HepG2 (cell line): ENCODE measurements at regions not wholly inside any gene's neighbourhood (a gene's known extent, or its start where the extent isn't known, plus 50 kb on each side); places are given as distances from the start of the nearest gene placed in this dataset.
A peak's percentile ranks its signal among the peaks of the same experiment; 100 is the strongest.

Source experiments
- ATAC-seq: fragments of 200-7000 bp; cut with Tn5 transposase; 3 replicates; pipeline ENCODE4 v1.9.1; 2020; ENCODE audit warnings: mild to moderate bottlenecking, moderate library complexity
- BruUV-seq: library from RNA; stranded (reverse); fragments of 400-500 nt; replicated peaks from 2 replicates; lab custom pipeline; 2021; lab: Mats Ljungman, UMichigan
- CTCF ChIA-PET: fragments of 300-600 bp; formaldehyde crosslinking; extraction: SDS; loops from one replicate; lab custom pipeline; 2021; ENCODE audit warnings: low total read pairs, inconsistent platforms, low intra/inter-chr PET ratio; lab: Yijun Ruan, JAX
- POLR2A ChIA-PET: fragments of 350-600 bp; sonication (Branson Sonifier 250); formaldehyde crosslinking; loops from one replicate; lab custom pipeline; 2020; ENCODE audit warnings: antibody characterized with exemption, inconsistent platforms; lab: Yijun Ruan, JAX
- DNase-seq: peaks from one replicate; pipeline ENCODE4 v3.0.0-alpha.2; 2015; ENCODE audit warnings: low spot score
- FAIRE-seq: peaks from 3 replicates; lab custom pipeline; 2011; peaks lifted over from hg19 to GRCh38; lab: Jason Lieb, UNC
- H2AFZ ChIP-seq: one replicate; pipeline ENCODE4 v1.6.1; 2011; ENCODE audit warnings: low read length, inconsistent platforms
- H3K27ac ChIP-seq: fragments of 300-600 bp; 3 replicates; pipeline ENCODE4 v1.8.0; 2011; ENCODE audit warnings: mixed run types, mild to moderate bottlenecking, mixed read lengths, low read length, inconsistent platforms; ENCODE audit not compliant: insufficient read depth; ENCODE audit errors: extremely low read length
- H3K27me3 ChIP-seq, 2 experiments: fragments of 200-600 bp in 1 of 2; 2 replicates in 1 of 2; 3 replicates in 1 of 2; pipeline versions ENCODE4 v1.6.0 to v1.8.0; 2011; ENCODE audit warnings: low read length in 2 of 2, mild to moderate bottlenecking in 2 of 2, moderate library complexity in 2 of 2, inconsistent platforms in 1 of 2; ENCODE audit not compliant: insufficient read depth in 2 of 2, control insufficient read depth in 1 of 2
- H3K36me3 ChIP-seq, 2 experiments: fragments of 200-600 bp in 1 of 2; replicated peaks in 1 of 2; 2 replicates in 1 of 2; 3 replicates in 1 of 2; pipeline versions ENCODE4 v1.5.1 to v1.8.0; 2011; ENCODE audit warnings: low read length in 2 of 2, inconsistent platforms in 1 of 2; ENCODE audit not compliant: insufficient read depth in 2 of 2, control insufficient read depth in 1 of 2
- H3K4me1 ChIP-seq: 2 replicates; pipeline ENCODE4 v1.5.1; 2012; ENCODE audit warnings: low read length, inconsistent platforms; ENCODE audit not compliant: insufficient read depth
- H3K4me2 ChIP-seq: 2 replicates; pipeline ENCODE4 v1.6.0; 2011; ENCODE audit warnings: low read depth, low read length, inconsistent platforms
- H3K4me3 ChIP-seq, 3 experiments: fragments of 200-600 bp in 1 of 3; sonication (generic), shearing (Covaris generic) in 1 of 3; replicated peaks in 1 of 3; 2 replicates each; pipeline ENCODE4 v1.5.1; 2011 to 2016; ENCODE audit warnings: low read length in 3 of 3, inconsistent platforms in 2 of 3, low read depth in 2 of 3, mild to moderate bottlenecking in 2 of 3, control low read depth in 1 of 3, mixed read lengths in 1 of 3; ENCODE audit not compliant: insufficient read depth in 1 of 3
- H3K79me2 ChIP-seq: one replicate; pipeline ENCODE4 v1.6.1; 2011; ENCODE audit warnings: low read length, inconsistent platforms; ENCODE audit not compliant: insufficient read depth
- H3K9ac ChIP-seq: 2 replicates; pipeline ENCODE4 v1.6.0; 2011; ENCODE audit warnings: mild to moderate bottlenecking, low read depth, low read length, inconsistent platforms; ENCODE audit not compliant: insufficient read depth
- H3K9me3 ChIP-seq: 2 replicates; pipeline ENCODE4 v1.5.1; 2012; ENCODE audit warnings: mild to moderate bottlenecking, low read length
- H4K20me1 ChIP-seq: 2 replicates; pipeline ENCODE4 v1.6.0; 2011; ENCODE audit warnings: inconsistent platforms, mild to moderate bottlenecking, low read length, moderate library complexity; ENCODE audit not compliant: insufficient read depth
- PCBP1 ChIP-seq: fragments of 200-400 bp; formaldehyde crosslinking; IDR thresholded peaks from 2 replicates; pipeline ENCODE4 v1.6.1; 2017; ENCODE audit warnings: mild to moderate bottlenecking, low read depth, low read length, borderline replicate concordance
- ZKSCAN8 ChIP-seq: IDR thresholded peaks from 2 replicates; pipeline ENCODE4 v1.6.1; 2016; ENCODE audit warnings: borderline replicate concordance, missing genetic modification reagents, missing compliant biosample characterization
- ZNF326 ChIP-seq: sonication (generic); formaldehyde crosslinking; IDR thresholded peaks from 2 replicates; pipeline ENCODE4 v1.4.0; 2020; ENCODE audit warnings: missing genetic modification reagents, borderline replicate concordance
- ZSCAN31 ChIP-seq: sonication (generic); formaldehyde crosslinking; IDR thresholded peaks from 2 replicates; pipeline ENCODE4 v1.5.0; 2020; ENCODE audit warnings: low read depth, mild to moderate bottlenecking, missing genetic modification reagents
- WGBS: methylation state at CpG from one replicate; pipeline ENCODE4 v1.1.6; 2017; ENCODE audit warnings: low lambda C conversion rate; 5-methylcytosine and 5-hydroxymethylcytosine counted together
- in situ Hi-C: cut with HindIII; loops from 2 replicates; pipeline ENCODE4 v1.10.0; 2017; ENCODE audit warnings: low pct_unique_long_range_greater_than_20kb; ENCODE audit not compliant: extremely low pct_ligation_motif_present
- intact Hi-C: fragments of 100-400 bp; cut with micrococcal nuclease; formaldehyde crosslinking; loops from one replicate; pipeline ENCODE4 v1.10.0; 2022; ENCODE audit not compliant: unreplicated experiment
- TF ChIP-seq, protein P1 (sequence below): sonication (generic); formaldehyde crosslinking; IDR thresholded peaks from 2 replicates; pipeline ENCODE4 v1.9.0; 2021; ENCODE audit warnings: mild to moderate bottlenecking, missing genetic modification reagents

DNA sequence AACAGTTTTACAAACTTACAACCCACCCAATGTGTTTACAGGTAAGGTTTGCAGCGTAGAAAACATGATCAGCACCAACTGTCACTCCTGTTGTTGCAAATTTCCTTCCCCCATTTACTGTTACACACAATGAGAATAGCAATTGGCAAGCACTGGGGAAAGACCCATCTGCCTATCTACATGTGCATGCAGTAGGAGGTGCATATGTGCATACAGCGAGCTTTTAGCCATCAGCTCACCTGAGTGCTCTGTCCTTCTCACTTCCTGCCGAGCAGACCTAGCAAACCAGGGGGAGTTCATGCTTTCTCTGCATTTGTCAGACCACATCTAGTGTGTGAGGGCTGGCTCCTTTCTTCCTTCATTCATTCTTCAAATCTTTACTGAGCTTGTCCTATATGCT, 49.9 kb upstream of the ARL4C start:
- intact Hi-C loops, result loop anchor here (5.0 kb wide), 2 partner anchors 259 to 409 kb away; no protein-coding TSS in a partner anchor
- ChIA-PET POLR2A (no interaction called here), CTCF (no interaction called here)
- FAIRE-seq (no peak), ATAC-seq (no peak), DNase-seq (no peak)
- Histone ChIP-seq H4K20me1 (no peaks in the 10 kb centered on the region), H3K36me3 (no peaks in the 10 kb centered on the region), H3K27me3 (peaks cover 4 to 55% of the 10 kb centered on the region in 2 experiments; a peak in 4 of 5 replicates), H3K9ac (no peak overlapping the region), H3K4me1 (peaks cover 30% of the 10 kb centered on the region), H3K9me3 (no peaks in the 10 kb centered on the region), H3K79me2 (no peaks in the 10 kb centered on the region), H3K27ac (no peak overlapping the region), H3K4me3 (no peak overlapping the region), H2AFZ (no peak overlapping the region), H3K4me2 (no peak overlapping the region)
- 37% methylated on average over 3 of the region's 3 CpGs for WGBS
- BruUV-seq, result no TSS peak
- TF ChIP-seq ZNF326 (CRISPR knock-in tag) (no peak), ZSCAN31 (CRISPR knock-in tag) (no peak), PCBP1 (no peak), ZKSCAN8 (peak; percentile 92)
- TF ChIP-seq, protein P1, sequence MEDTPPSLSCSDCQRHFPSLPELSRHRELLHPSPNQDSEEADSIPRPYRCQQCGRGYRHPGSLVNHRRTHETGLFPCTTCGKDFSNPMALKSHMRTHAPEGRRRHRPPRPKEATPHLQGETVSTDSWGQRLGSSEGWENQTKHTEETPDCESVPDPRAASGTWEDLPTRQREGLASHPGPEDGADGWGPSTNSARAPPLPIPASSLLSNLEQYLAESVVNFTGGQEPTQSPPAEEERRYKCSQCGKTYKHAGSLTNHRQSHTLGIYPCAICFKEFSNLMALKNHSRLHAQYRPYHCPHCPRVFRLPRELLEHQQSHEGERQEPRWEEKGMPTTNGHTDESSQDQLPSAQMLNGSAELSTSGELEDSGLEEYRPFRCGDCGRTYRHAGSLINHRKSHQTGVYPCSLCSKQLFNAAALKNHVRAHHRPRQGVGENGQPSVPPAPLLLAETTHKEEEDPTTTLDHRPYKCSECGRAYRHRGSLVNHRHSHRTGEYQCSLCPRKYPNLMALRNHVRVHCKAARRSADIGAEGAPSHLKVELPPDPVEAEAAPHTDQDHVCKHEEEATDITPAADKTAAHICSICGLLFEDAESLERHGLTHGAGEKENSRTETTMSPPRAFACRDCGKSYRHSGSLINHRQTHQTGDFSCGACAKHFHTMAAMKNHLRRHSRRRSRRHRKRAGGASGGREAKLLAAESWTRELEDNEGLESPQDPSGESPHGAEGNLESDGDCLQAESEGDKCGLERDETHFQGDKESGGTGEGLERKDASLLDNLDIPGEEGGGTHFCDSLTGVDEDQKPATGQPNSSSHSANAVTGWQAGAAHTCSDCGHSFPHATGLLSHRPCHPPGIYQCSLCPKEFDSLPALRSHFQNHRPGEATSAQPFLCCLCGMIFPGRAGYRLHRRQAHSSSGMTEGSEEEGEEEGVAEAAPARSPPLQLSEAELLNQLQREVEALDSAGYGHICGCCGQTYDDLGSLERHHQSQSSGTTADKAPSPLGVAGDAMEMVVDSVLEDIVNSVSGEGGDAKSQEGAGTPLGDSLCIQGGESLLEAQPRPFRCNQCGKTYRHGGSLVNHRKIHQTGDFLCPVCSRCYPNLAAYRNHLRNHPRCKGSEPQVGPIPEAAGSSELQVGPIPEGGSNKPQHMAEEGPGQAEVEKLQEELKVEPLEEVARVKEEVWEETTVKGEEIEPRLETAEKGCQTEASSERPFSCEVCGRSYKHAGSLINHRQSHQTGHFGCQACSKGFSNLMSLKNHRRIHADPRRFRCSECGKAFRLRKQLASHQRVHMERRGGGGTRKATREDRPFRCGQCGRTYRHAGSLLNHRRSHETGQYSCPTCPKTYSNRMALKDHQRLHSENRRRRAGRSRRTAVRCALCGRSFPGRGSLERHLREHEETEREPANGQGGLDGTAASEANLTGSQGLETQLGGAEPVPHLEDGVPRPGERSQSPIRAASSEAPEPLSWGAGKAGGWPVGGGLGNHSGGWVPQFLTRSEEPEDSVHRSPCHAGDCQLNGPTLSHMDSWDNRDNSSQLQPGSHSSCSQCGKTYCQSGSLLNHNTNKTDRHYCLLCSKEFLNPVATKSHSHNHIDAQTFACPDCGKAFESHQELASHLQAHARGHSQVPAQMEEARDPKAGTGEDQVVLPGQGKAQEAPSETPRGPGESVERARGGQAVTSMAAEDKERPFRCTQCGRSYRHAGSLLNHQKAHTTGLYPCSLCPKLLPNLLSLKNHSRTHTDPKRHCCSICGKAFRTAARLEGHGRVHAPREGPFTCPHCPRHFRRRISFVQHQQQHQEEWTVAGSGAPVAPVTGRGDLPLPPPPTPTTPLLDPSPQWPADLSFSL (CRISPR knock-in tag), result no peak
- in situ Hi-C loops, result loop anchor here (5.0 to 10.0 kb wide), 2 partner anchors 561 to 572 kb away; no protein-coding TSS in a partner anchor
